Kidney (tissue), 13 donors: ENCODE measurements at regions not wholly inside any gene's neighbourhood (a gene's known extent, or its start where the extent isn't known, plus 50 kb on each side); places are given as distances from the start of the nearest gene placed in this dataset.

Experiments
- DNase-seq, 5 donors: peaks; one replicate each; pipeline ENCODE4 v3.0.0-alpha.2; 2013 to 2020
- FAIRE-seq: peaks from 2 replicates; lab custom pipeline; 2012; peaks lifted over from hg19 to GRCh38; lab: Jason Lieb, UNC
- H3K27ac ChIP-seq, 2 donors: one replicate each; pipeline ENCODE4 v1.7.0; 2013; ENCODE audit warnings: low read depth in 2 of 2, low read length in 2 of 2, inconsistent platforms in 1 of 2
- H3K27me3 ChIP-seq: one replicate; pipeline ENCODE4 v1.7.1; 2013; ENCODE audit warnings: low read length, inconsistent platforms; ENCODE audit not compliant: control insufficient read depth, insufficient read depth
- H3K36me3 ChIP-seq, 3 donors: one replicate each; pipeline versions ENCODE4 v1.7.0 to v1.7.1; 2013; ENCODE audit warnings: low read length in 3 of 3, control low read depth in 1 of 3, inconsistent platforms in 1 of 3; ENCODE audit not compliant: insufficient read depth in 3 of 3, control insufficient read depth in 2 of 3
- H3K4me1 ChIP-seq, 3 donors: one replicate each; pipeline versions ENCODE4 v1.7.0 to v1.7.1; 2013; ENCODE audit warnings: low read length in 3 of 3, inconsistent platforms in 1 of 3, low read depth in 1 of 3; ENCODE audit not compliant: control insufficient read depth in 2 of 3, insufficient read depth in 2 of 3
- H3K4me3 ChIP-seq, 3 donors: one replicate each; pipeline versions ENCODE4 v1.7.0 to v1.8.1; 2013; ENCODE audit warnings: low read length in 3 of 3, control low read depth in 1 of 3, inconsistent platforms in 1 of 3
- H3K9ac ChIP-seq, 3 donors: one replicate each; pipeline versions ENCODE4 v1.7.0 to v1.7.1; 2013; ENCODE audit warnings: low read length in 3 of 3, control low read depth in 1 of 3, inconsistent platforms in 1 of 3
- H3K9me3 ChIP-seq, 3 donors: one replicate each; pipeline versions ENCODE4 v1.7.0 to v1.7.1; 2013; ENCODE audit warnings: low read length in 3 of 3, control low read depth in 1 of 3, inconsistent platforms in 1 of 3; ENCODE audit not compliant: control insufficient read depth in 2 of 3, insufficient read depth in 1 of 3
- intact Hi-C: fragments of 100-400 bp; cut with DNase I; formaldehyde crosslinking; loops from one replicate; pipeline ENCODE4 v1.11.1; 2022
- TF ChIP-seq, protein P1 (sequence below): IDR thresholded peaks from 3 replicates; pipeline ENCODE4 v1.5.1; 2012; ENCODE audit warnings: mild to moderate bottlenecking, moderate library complexity, borderline replicate concordance; ENCODE audit not compliant: insufficient read depth; ENCODE audit errors: extremely low read depth
- donor health status: control.
- donor health status: control.
- donor health status: control.
- donor health status: control.
- donor health status: control.
- donor health status: DM: yes; HTN: yes; CAD: no.
- donor health status: Normal renal cell carcinoma (clear cell type).

DNA sequence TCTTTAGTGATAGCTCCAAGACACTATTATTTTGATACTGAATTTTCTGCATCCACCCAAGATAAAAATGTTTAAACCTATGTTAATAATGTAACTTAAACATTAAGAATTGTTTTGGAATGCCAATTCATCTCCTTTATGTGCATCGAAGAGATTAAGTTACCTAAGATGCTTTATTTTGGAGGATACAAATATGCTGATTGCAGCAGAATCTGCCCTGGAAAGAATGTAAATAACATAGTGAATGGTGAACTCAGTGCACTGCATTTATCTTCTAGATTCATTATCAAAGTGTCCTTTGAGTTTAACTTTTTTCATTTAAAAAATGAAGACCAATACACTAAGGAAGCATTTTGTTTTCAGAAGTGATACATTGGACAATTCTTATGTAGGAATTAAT lies 757.2 kb downstream of the MRPL39 start:
- FAIRE-seq = no peak
- no peaks in the 10 kb centered on the region for H3K4me1 ChIP-seq
- no peaks in the 10 kb centered on the region for H3K36me3 ChIP-seq
- DNase-seq = no peak
- H3K27me3 ChIP-seq = no peaks in the 10 kb centered on the region
- H3K9ac ChIP-seq = no peak overlapping the region
- H3K4me3 ChIP-seq = no peak overlapping the region
- intact Hi-C loops = no loop called here
- TF ChIP-seq, protein P1, sequence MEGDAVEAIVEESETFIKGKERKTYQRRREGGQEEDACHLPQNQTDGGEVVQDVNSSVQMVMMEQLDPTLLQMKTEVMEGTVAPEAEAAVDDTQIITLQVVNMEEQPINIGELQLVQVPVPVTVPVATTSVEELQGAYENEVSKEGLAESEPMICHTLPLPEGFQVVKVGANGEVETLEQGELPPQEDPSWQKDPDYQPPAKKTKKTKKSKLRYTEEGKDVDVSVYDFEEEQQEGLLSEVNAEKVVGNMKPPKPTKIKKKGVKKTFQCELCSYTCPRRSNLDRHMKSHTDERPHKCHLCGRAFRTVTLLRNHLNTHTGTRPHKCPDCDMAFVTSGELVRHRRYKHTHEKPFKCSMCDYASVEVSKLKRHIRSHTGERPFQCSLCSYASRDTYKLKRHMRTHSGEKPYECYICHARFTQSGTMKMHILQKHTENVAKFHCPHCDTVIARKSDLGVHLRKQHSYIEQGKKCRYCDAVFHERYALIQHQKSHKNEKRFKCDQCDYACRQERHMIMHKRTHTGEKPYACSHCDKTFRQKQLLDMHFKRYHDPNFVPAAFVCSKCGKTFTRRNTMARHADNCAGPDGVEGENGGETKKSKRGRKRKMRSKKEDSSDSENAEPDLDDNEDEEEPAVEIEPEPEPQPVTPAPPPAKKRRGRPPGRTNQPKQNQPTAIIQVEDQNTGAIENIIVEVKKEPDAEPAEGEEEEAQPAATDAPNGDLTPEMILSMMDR = no peak
- no peak overlapping the region for H3K27ac ChIP-seq
- no peaks in the 10 kb centered on the region for H3K9me3 ChIP-seq

DNA sequence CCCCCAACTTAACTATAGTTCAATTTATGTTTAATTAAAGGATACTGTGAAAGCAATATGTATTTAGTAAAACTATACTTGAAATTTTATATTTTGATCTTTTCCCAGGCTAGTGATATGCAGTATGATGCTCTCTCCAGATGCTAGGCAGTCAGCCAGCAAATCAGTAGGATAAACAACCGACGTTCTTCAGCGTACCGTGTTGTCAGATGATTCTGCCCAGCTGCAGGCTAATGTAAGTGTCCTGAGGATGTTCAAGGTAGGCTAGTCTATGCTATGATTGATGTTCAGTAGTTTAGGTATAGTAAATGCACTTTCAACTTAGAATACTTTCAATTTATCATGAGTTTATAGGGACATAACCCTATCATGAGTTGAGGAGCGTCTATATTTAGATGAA lies 762.6 kb downstream of the MRPL39 start:
- no peaks in the 10 kb centered on the region for H3K4me1 ChIP-seq
- DNase-seq (no peak), FAIRE-seq (no peak)
- H3K9ac ChIP-seq = no peak overlapping the region
- TF ChIP-seq, protein P1 = no peak
- no peak overlapping the region for H3K4me3 ChIP-seq
- no peak overlapping the region for H3K27ac ChIP-seq
- intact Hi-C loops = no loop called here
- no peaks in the 10 kb centered on the region for H3K36me3 ChIP-seq
- no peaks in the 10 kb centered on the region for H3K27me3 ChIP-seq
- H3K9me3 ChIP-seq = no peaks in the 10 kb centered on the region

DNA sequence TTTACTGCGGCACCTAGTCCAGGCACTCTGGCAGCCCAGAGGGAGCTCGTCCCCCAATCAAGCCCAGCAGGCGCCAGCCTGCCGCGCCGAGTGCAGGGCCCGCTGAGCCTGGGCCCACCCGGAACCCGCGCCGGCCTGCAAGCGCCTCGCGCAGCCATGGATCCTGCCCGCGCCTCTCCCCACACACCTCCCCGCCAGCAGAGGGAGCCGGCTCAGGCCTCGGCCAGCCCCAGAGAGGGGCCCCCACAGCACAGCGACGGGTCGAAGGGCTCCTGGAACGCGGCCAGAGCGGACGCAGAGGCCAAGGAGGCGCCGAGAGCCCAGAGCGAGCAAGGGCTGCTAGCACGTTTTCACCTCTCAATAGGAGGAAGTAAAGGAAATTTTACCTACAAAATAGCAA lies 767.0 kb downstream of the MRPL39 start:
- intact Hi-C loops = no loop called here
- no peaks in the 10 kb centered on the region for H3K4me1 ChIP-seq
- no peaks in the 10 kb centered on the region for H3K27me3 ChIP-seq
- FAIRE-seq = no peak
- DNase-seq = no peak
- no peak overlapping the region for H3K4me3 ChIP-seq
- H3K9me3 ChIP-seq = no peaks in the 10 kb centered on the region
- no peaks in the 10 kb centered on the region for H3K36me3 ChIP-seq
- H3K27ac ChIP-seq = no peak overlapping the region
- TF ChIP-seq, protein P1 = no peak
- H3K9ac ChIP-seq = no peak overlapping the region

DNA sequence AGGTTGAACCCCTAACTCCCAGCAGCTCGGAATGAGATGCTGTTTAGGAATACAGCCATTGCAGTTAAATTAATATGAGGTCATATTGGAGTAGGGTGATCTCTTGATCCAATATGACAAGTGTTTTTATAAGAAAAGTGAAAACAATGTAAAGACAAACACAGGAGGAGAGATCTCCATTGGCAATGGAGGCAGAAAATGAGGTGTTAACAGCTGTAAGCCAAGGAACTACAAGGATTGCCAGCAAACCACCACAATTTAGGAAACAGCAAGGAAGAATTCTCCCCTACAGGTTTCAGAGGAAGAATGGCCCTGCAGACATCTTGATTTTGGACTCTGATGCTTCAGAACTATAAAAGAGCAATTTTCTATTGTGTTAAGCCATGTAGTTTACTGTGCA lies 774.3 kb downstream of the MRPL39 start:
- no peaks in the 10 kb centered on the region for H3K9me3 ChIP-seq
- H3K9ac ChIP-seq = no peak overlapping the region
- FAIRE-seq (no peak), DNase-seq (no peak)
- no peak overlapping the region for H3K27ac ChIP-seq
- H3K4me1 ChIP-seq = no peaks in the 10 kb centered on the region
- TF ChIP-seq, protein P1 = no peak
- no peaks in the 10 kb centered on the region for H3K27me3 ChIP-seq
- intact Hi-C loops = no loop called here
- no peak overlapping the region for H3K4me3 ChIP-seq
- H3K36me3 ChIP-seq = no peaks in the 10 kb centered on the region
